NCI-H1436 (cell line): ENCODE measurements at regions not wholly inside any gene's neighbourhood (a gene's known extent, or its start where the extent isn't known, plus 50 kb on each side); places are given as distances from the start of the nearest gene placed in this dataset.

Experiments used
- DNase-seq: peaks from one replicate; lab custom pipeline; 2025; lab: John Stamatoyannopoulos, UW

DNA sequence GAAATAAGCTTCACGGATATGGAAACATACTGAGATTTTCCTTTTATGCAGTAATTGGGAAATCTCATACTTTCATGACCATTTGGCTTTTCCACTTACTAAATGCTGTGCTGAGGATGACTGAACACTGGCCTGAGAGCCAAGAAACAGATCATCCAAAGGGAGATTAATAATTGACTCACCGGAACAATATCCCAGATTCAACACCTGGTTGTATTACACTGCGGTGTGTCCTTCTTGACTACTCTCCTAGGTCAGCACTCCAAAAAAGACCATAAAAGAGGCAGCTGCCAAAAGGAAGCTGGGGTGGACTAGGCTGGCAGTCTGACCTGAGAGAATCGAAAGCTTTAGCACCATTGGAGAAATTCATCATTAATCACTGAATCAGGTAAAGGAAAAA, 469.1 kb downstream of the CBLN2 start:
- no peak for DNase-seq

DNA sequence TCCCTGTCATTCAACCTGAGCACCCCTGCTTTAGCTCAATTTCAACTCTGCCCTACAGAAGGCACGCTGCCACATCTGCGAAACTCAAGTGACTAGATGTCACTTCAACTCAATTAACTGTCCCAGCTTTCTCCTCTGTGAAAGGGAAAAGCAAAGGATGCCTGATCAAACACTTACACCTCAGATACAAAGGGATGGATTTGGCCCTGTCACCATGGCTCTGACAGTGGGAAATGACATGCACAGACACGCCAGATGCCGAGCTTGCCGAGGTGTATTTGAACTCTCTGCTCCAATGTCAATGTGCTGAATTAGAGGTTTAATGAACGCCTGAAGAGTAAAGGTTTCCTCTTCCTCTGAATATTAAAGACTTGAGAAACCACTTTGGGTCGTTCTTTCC, 481.1 kb downstream of the CBLN2 start:
- DNase-seq = peak; percentile 31

DNA sequence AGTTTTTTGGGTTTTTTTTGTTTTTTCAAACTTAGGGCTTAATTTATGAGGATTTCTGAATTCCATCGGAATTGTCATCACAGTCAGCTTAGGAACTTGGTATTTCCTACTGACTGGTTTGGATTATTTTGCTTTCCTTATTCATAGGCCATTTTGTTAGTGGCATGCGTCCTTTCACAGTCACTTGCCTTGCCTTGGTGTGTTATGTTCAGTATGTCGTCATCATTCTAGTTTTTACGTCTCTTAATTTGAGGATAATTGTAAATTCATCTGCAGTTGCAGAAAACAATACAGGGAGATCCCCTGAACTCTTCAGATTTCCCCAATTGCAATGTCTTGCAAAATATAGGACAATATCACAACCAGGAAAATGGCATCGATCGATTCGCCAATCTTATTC, 485.3 kb downstream of the CBLN2 start:
- no peak for DNase-seq

DNA sequence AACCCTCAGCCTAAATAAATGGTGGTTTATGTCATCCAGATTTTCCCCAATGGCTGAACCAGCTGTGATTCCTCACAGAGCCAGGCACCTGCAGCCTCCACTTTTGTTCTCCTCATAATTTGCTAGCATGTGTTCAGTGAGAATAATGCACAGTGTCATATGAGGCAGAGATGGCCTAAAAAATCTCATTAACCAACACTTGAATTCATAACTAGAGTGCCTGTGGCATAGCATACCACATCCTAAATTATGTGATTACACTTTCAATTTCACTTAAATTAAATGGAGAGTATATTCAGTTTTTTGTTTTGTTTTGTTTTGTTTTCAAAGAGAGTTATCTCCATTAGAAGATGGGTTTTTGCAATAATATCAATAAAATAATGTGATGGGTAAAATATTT, 488.0 kb downstream of the CBLN2 start:
- DNase-seq = peak; percentile 79

DNA sequence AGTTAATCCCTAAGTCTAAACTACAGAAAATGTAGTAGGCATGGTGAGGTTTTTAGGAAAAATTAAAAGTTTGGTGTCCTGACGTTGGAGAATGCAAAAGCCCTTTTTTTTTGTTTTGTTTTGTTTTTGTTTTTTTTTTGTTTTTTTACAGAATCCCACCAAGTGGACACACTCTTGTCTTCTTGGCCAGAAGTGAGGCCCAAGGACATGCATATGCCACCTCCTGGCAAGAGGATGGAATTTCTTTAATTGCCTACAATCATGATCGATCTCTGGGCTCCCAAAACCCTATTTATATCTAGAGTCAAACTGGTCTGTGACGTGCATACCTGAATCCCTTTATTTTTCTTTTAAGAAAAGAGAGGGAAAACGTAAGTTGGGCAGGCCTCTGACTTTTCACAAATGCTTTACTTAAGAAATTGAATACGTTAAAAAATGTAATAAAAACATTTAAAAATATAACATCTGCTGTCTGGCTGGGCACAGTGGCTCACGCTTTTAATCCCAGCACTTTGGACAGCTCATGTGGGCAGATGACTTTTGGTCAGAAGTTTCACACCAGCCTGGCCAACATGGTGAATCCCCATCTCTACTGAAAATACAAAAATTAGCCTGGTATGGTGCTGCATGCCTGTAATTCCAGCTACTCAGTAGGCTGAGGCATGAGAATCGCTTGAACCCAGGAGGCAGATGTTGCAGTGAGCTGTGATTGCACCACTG, 502.7 kb downstream of the CBLN2 start:
- DNase-seq = no peak

DNA sequence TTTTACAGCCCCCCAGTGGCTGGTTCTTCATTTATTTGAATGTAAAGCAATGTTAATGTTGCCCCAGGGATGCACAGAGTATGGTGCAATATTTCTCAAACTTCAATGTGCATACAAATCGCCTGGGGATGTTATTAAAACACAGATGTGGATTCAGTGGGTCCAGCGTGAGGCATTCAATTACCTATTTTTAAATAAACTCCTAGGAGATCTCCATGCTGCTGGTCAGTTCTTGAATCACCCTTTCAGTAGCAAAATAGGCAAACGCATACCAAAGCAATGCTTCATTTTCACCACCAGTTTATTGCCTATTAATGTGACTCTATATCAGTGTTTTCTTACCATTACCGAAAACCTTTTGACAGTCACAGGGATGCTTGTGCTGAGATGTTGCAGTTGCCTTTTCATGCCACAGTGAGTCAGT, 530.7 kb downstream of the CBLN2 start:
- DNase-seq = no peak

DNA sequence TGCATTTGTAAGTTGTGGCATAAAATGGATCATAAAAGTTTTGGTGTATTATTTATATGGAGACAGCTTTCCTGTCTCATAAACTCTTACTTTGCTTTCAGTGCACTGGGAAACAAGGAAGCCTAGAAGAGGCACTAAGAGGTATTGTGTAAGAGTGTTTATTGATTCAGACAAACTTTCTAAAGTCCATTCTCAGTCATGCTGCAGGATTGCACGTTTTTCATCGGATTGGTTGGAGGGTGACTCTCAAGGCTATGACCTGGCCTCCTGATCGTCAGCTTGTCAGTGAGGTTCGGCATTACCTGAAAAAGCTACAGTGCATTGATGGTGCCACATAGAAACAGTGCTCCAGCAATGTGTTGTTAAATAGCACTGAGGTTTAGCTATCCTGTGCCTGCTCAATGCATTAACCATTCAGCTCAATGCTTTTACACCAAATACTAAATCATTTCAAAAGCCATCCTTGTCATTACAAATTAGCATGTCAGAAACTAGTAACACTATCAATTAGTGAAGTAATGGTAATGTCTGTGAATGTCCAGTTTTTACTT, 545.5 kb downstream of the CBLN2 start:
- no peak for DNase-seq

DNA sequence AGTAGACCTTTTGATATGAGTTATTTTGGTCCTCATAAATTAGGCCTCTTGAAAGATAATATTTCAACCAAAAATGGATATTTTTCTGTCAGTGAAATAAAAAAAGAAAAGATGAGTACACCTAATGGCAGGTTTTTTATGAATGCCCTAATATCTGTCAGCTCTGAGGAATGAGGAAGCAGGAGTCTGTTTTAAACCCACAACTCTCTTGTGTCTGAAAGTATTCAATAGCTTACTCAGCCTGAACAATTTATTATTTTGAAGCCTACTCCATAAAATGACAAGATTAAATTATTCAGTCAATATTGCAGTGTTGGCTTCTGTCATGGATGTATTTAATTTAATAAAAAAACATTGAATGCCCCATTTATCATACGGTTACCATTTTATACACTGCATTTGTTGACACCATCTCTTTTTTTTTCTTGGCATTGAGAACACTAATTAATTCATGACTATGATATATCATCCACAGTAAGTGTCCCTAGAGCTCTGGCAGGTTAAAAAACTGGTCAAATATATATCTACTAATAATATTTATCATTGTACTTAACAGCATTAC, 548.2 kb downstream of the CBLN2 start:
- DNase-seq = no peak

DNA sequence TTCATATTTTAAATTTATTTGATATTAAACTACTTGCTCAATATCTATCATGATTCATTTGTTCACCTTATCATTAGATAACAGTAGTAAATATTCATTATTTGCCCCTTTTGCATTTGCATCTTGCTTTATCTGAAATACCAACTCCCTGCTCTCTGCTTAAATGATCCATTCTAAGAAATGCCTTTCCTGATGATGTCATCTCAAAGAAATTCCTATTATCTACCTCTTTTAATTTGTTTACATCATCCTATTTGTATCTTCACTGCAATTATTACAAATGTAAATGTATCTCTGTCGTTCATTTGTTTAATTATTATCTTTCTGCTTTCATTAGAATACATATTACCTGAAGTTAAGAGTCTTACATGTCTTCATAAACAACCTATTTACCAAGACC, 549.9 kb downstream of the CBLN2 start:
- no peak for DNase-seq

DNA sequence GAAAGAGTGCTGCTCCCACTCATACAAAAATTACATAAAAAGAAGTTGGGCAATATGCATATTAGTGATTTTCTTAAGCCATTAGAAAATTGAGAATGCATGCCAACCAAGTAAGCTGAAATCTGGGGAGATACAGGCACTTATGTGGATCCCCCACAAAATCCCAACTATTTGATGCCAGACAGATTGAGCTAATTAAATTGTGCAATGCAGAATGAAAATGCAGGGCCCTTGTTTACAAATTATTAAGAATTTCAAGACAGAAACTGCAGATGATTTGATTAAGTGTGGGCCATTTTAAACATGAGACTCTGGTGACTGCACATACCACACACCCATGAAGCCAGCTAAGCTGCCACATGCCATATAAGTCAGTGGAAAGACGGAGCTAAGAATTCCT, 554.5 kb downstream of the CBLN2 start:
- DNase-seq = no peak

DNA sequence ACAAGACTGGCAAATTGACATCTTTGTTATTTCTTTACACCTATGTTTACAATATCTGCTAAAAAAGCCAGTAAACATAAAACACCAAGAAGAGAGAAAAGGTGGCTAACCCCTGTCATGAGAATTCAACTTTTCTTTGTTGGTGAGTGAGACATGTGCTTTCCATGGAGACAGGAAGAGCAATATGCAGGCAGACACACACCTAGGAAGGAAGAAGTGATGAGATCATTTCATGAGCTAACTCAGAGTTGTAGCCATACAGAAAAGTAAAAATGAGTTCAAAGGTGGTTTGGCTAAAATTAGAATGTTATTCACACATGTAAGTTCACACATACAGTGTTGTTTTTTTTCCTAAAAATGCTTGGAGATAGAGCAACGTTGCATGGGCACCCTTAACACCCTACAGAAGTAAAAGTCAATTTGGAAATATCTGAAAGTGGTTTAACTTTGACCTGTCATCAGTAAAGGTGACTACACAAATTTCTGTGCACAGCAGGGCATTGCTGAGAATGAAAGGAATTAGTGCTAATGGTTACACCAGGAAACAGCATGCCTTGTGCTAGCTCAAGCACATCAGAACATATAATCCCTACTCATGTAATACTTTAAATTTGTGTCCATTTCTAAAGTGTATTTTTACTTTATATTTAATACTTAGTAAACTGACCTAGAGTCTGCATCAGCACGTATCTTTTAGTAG, 557.6 kb downstream of the CBLN2 start:
- no peak for DNase-seq

DNA sequence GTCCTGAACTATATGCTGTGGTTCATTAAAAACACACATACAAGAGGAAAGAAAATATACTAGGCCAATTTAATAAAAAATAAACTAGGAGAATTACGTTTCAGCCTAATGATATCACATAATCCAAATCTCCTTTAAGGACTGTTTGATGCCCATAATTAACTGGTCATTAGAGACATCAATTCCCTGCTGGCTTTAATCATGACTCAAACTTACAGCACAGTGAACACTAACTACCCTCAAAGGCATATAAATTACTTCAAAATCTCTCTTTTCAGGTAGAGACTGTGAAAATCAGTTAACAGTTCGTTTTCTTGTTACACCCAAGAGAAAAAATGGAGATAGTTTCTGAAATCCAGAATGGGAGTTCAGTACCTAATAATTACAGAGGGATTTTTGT, 567.4 kb downstream of the CBLN2 start:
- DNase-seq = peak; percentile 6

DNA sequence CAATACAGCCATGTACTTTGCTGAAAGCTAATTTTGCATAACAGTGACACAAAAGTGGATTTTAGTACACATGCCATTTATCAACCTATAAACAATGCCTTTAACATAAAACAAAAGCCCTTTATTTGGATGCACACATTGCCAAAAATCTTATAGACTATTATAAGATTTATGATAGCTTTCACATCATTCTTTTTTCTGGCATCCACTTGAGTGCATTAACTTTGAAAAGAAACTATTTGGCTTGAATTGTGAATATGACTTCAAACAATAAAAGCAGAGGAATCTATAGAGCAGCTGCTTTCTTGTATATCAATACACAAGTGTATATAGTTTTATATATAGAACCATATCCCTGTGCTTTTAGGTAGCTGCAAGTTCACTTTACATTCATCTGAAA, 577.4 kb downstream of the CBLN2 start:
- no peak for DNase-seq

DNA sequence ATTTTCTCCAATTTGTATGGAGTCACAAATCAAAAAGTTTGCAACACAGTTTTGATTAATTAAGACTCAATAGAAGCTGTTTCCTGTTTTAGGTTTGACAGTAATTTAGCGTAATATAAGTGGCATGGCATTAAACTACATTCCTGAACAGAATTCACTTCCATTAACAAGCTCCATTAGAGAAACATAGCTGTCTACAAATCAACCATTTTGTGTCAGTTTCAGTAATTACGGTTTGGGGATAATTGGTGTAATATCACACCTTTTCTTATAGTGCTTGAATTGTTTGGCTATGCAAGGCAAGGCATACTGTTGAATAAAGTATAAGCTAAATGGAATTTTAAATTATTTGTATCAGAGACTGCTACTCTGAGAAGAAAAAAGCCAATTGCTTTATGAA, 585.5 kb downstream of the CBLN2 start:
- no peak for DNase-seq

DNA sequence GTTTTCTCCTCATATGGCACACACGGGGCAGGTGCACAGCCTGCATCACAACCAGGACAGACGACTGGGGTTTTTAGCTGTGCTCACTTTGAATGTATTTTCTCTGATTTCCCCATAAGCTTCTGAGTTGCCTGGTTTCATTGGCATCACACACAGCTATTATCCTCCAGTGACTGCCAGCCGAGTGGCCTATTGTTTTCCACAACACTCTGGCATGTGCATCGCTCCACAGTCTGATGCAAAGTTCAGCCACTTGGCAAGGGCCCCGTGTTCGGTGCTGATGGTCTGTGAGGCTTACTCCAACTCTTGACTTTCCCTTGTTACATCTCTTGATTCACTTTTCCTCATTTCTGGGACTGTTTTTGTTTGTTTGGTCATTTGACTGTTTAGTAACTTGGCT, 593.1 kb downstream of the CBLN2 start:
- DNase-seq = no peak

DNA sequence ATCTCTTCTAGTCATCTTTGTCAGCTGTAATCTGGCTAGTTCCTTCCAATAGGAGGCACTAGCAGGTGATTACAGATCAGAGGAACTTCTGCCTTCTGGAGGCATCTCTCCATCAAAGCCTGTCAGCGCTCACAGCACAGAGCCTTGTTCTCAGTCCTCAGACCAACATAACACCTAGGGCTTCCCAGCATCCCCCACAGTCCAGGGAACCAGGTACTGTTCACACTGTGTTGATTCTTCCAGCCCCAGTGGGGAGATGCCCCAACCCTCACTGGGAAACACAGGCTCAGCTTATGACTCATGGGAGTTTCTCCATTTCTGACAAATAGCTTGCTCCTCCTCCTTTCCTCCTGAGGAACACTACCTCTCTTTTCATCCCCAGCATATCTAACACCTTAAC, 601.7 kb downstream of the CBLN2 start:
- DNase-seq = no peak

DNA sequence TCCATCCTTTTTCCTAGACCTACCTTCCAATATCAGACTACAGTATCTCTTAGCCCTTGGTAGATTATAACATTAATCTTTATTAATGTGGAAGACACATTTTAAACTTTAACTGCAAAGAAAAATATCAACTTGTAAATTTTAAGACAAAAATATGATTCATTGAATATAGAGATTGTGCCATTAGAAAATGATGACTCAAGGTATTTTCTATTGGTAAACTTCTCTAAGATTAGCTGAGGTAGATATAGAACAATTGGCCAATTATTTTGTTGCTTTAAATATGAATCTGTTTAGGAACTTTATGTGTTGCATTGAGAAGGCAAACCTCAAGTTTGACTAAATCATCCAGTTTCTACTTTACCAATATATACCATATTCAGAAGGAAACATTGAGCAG, 604.7 kb downstream of the CBLN2 start:
- DNase-seq = no peak

DNA sequence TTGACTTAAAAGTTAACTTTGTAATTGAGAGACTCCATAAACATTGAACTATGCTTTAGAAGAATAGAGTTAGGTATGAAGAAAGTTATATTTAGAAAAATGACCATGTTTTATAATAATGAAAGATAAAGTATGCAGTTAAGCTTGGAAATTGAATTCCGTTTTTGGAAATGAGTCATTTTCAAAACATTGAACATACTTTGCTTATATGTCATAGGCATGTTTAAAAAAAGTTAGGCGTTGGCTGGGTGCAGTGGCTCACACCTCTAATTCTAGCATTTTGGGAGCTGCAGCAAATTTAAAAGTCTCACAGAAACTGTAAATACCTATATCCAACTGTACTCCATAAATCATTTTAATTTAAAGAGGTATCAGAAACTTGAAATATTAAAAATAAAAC, 607.4 kb downstream of the CBLN2 start:
- no peak for DNase-seq

DNA sequence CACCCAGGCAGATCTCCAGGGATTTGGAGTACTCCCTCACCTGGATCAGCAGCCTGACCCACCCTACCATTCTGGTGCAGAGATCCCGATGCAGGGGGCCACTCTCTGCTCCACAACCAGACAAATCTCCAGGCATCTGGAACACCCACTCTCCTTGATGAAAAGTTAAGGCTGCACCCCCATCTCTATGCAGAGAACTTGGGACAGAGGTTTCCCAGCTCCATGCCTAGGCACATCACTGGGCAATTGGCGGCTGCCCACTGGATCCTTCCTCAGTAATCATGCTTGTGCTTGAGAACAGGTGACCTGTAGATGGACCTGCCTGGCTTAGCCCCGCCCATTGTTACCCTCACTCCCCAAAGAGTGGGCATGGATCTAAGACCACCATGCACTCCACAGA, 624.9 kb downstream of the CBLN2 start:
- DNase-seq = no peak

DNA sequence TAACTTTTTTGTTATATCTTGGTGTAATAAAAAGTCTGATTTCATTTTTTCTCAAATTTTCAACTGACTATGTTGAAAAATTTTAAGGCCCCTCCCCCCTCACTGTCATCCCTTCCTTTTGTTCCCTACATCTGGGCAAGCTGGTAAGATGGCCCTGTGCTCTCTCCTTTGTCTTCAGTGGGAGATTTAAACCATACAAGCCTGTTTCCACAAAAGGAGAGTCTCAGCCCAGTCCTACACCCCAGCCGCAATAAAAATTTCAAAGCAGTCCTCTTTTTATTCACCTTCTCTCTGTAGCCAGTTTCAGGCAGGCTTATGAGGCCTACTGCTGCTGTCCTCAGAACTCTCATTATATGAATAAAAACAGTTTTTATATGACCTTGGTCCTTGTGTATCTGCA, 630.5 kb downstream of the CBLN2 start:
- no peak for DNase-seq

DNA sequence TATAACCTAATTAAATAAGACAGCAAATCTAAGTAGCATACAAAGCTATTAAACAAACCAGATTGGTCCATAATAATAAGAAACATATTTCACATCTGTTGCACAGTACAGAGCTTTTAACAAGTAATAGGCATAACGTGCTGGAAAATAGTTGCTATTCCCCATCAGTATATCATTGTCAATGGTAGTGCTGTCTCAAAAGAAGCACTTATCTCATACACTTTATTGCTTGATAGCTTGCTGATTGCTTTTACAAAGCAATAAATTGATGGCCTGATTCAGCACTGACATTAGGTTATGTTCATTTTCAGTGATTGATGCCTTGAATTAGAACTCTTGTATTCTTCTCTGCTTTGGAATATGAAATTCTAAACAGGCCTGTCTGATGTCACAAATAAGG, 641.7 kb downstream of the CBLN2 start:
- peak; percentile 89 for DNase-seq

DNA sequence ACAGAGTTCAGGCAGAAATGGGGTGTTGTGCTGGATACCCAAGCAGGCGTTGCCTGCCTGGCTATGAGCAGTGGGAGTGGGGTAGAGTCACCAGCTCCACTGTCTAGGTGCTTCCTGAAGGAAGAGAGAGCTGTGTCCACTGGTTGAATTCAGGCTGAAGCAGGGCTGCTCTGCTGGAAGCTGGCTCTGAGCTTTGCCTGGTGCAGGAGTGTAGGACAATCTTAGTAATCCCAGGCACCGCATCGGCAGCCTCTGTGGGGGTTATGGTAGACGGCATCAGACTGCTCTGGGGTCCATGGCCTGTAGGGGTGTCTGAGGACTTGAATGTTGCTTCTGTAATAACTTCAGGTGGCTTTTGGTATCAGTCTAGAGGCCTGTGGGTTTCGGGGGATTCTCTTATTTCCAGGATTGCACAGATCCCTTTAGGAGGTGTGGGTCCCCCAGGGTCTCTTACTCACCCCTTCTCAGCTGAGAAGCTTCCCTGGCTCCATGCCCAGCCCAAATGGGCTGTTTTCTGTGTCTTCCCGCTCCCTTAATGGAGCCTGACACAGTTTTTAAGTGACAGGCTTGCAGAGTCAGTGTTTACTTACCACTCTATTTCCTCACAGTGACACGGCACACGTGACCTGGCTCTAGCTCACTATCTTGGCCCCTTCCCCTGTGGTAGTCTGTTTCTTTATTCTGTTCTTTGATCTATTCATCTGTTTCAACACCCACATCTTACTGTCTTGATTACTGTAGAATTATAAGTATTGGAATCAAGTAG, 644.3 kb downstream of the CBLN2 start:
- peak; percentile 81 for DNase-seq

DNA sequence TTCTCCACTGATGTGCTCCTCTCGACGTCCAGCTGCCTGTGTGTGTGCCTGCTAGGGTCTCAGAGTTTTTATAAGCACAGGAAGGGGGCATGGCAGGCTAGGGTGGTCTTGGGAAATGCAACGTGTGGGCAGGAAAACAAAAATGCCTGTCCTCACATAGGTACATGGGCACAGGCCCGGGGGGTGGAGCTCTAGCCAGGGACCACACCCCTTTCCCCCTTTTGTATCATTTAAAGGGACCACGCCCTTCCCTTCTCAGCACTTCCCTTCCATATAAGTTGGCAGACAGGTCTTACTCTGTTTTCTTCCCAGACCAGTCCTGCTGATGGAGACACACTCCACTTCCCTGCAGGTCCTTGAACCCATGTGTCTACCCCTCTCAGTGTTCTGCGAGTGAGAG, 645.0 kb downstream of the CBLN2 start:
- no peak for DNase-seq
